Endothelial cell of umbilical vein (primary cell): ENCODE measurements at regions not wholly inside any gene's neighbourhood (a gene's known extent, or its start where the extent isn't known, plus 50 kb on each side); places are given as distances from the start of the nearest gene placed in this dataset.

ENCODE experiments used
- BruUV-seq: library from RNA; stranded (reverse); fragments of 400-500 nt; replicated peaks from 2 replicates; lab custom pipeline; 2021; lab: Mats Ljungman, UMichigan
- CTCF ChIA-PET: fragments of 300-600, 350-600 bp; sonication (Branson Sonifier 250); formaldehyde crosslinking; loops from one replicate; lab custom pipeline; 2021; ENCODE audit warnings: antibody characterized with exemption, inconsistent platforms; lab: Charles Lee
- POLR2A ChIA-PET: fragments of 300-600, 350-600 bp; sonication (Branson Sonifier 250); formaldehyde crosslinking; loops from one replicate; lab custom pipeline; 2021; ENCODE audit warnings: antibody characterized with exemption, inconsistent platforms; lab: Charles Lee
- DNase-seq: peaks from one replicate; pipeline ENCODE4 v3.0.0-alpha.2; 2011; ENCODE audit warnings: low read depth, low spot score
- FAIRE-seq: peaks from 2 replicates; lab custom pipeline; 2011; peaks lifted over from hg19 to GRCh38; lab: Jason Lieb, UNC
- H2AFZ ChIP-seq: 2 replicates; pipeline ENCODE4 v1.6.0; 2012; ENCODE audit warnings: low read depth, low read length, control low read depth, inconsistent platforms
- H3K27ac ChIP-seq: 2 replicates; pipeline ENCODE4 v1.5.1; 2011; ENCODE audit warnings: low read depth, mild to moderate bottlenecking, control low read depth, low read length, moderate library complexity; ENCODE audit not compliant: insufficient read depth
- H3K27me3 ChIP-seq, 2 experiments: 2 replicates each; pipeline versions ENCODE4 v1.6.0 to v1.6.1; 2011; ENCODE audit warnings: low read length in 2 of 2, mixed read lengths in 1 of 2; ENCODE audit not compliant: control insufficient read depth in 2 of 2, insufficient read depth in 2 of 2
- H3K36me3 ChIP-seq, 2 experiments: 2 replicates in 1 of 2; 3 replicates in 1 of 2; pipeline ENCODE4 v1.5.1; 2011; ENCODE audit warnings: low read length in 2 of 2, mild to moderate bottlenecking in 1 of 2, moderate library complexity in 1 of 2; ENCODE audit not compliant: control insufficient read depth in 2 of 2, insufficient read depth in 2 of 2; ENCODE audit errors: extremely low read depth in 1 of 2
- H3K4me1 ChIP-seq: 3 replicates; pipeline ENCODE4 v1.5.1; 2011; ENCODE audit warnings: mild to moderate bottlenecking, low read length; ENCODE audit not compliant: control insufficient read depth, insufficient read depth; ENCODE audit errors: extremely low read depth
- H3K4me2 ChIP-seq: 2 replicates; pipeline ENCODE4 v1.6.1; 2011; ENCODE audit warnings: low read length, control low read depth, mixed read lengths; ENCODE audit not compliant: insufficient read depth
- H3K4me3 ChIP-seq, 3 experiments: fragments of 200-600 bp in 1 of 3; sonication (generic), shearing (Covaris generic) in 1 of 3; replicated peaks in 1 of 3; 2 replicates each; pipeline ENCODE4 v1.5.1; 2011 to 2016; ENCODE audit warnings: control low read depth in 3 of 3, low read length in 3 of 3, mild to moderate bottlenecking in 2 of 3, inconsistent platforms in 1 of 3, low read depth in 1 of 3, moderate library complexity in 1 of 3; ENCODE audit not compliant: insufficient read depth in 1 of 3
- H3K79me2 ChIP-seq: 2 replicates; pipeline ENCODE4 v1.6.0; 2012; ENCODE audit warnings: low read length, inconsistent platforms; ENCODE audit not compliant: control insufficient read depth, insufficient read depth
- H3K9ac ChIP-seq: replicated peaks from 2 replicates; pipeline ENCODE3; 2011; ENCODE audit warnings: low read length, control low read depth; ENCODE audit not compliant: insufficient read depth; ENCODE audit errors: extremely low read depth
- H3K9me1 ChIP-seq: replicated peaks from 3 replicates; pipeline ENCODE4 v1.6.0; 2011; ENCODE audit warnings: mild to moderate bottlenecking, low read length; ENCODE audit not compliant: control insufficient read depth, insufficient read depth; ENCODE audit errors: extremely low read depth
- H3K9me3 ChIP-seq: replicated peaks from 2 replicates; pipeline ENCODE4 v1.5.1; 2012; ENCODE audit warnings: low read length, inconsistent platforms; ENCODE audit not compliant: control insufficient read depth, insufficient read depth
- H4K20me1 ChIP-seq: replicated peaks from 2 replicates; pipeline ENCODE3; 2011; ENCODE audit warnings: mild to moderate bottlenecking, low read length; ENCODE audit not compliant: control insufficient read depth, insufficient read depth; ENCODE audit errors: extremely low read depth
- CTCF ChIP-seq, 2 donors: IDR thresholded peaks; 1 replicate in 1 of 2; 2 replicates in 1 of 2; pipeline ENCODE4 v1.5.1; 2011; ENCODE audit warnings: low read length in 2 of 2, mild to moderate bottlenecking in 2 of 2, moderate library complexity in 2 of 2, control low read depth in 1 of 2, inconsistent platforms in 1 of 2, low read depth in 1 of 2; ENCODE audit not compliant: insufficient read depth in 1 of 2; ENCODE audit errors: extremely low read depth in 1 of 2
- EZH2 ChIP-seq: IDR thresholded peaks from 2 replicates; pipeline ENCODE4 v1.6.1; 2012; ENCODE audit warnings: borderline replicate concordance, low read depth, mild to moderate bottlenecking, moderate library complexity, low read length, inconsistent platforms; ENCODE audit not compliant: severe bottlenecking
- FOS ChIP-seq: IDR thresholded peaks from 2 replicates; pipeline ENCODE4 v1.6.1; 2011; ENCODE audit warnings: mild to moderate bottlenecking, low read length, moderate library complexity, borderline replicate concordance; ENCODE audit not compliant: insufficient read depth
- GATA2 ChIP-seq: IDR thresholded peaks from 2 replicates; pipeline ENCODE4 v1.7.0; 2011; ENCODE audit warnings: low read depth, mild to moderate bottlenecking, moderate library complexity, mixed read lengths, low read length; ENCODE audit not compliant: insufficient read length, insufficient read depth
- JUN ChIP-seq: IDR thresholded peaks from 2 replicates; pipeline ENCODE4 v1.6.1; 2011; ENCODE audit warnings: borderline replicate concordance, low read depth; ENCODE audit not compliant: insufficient read length, insufficient read depth
- MAX ChIP-seq: IDR thresholded peaks from 2 replicates; pipeline ENCODE4 v1.6.1; 2011; ENCODE audit not compliant: insufficient read depth, insufficient read length
- MYC ChIP-seq: IDR thresholded peaks from one replicate; pipeline ENCODE4 v1.6.1; 2011; ENCODE audit warnings: mild to moderate bottlenecking, low read depth, low read length
- POLR2A ChIP-seq: IDR thresholded peaks from 2 replicates; pipeline ENCODE4 v1.6.1; 2012; ENCODE audit warnings: low read depth, mild to moderate bottlenecking, control low read depth, low read length
- POLR2AphosphoS5 ChIP-seq: IDR thresholded peaks from 2 replicates; pipeline ENCODE4 v1.6.1; 2012; ENCODE audit warnings: low read depth, mild to moderate bottlenecking, control low read depth, low read length, moderate library complexity; ENCODE audit not compliant: insufficient read depth
- dilution Hi-C: fragments of 300-500 bp; cut with MboI; formaldehyde crosslinking; loops from one replicate; pipeline ENCODE4 v1.15.0; 2019; ENCODE audit warnings: low sequenced_read_pairs; ENCODE audit not compliant: extremely low pct_ligation_motif_present
- intact Hi-C: fragments of 100-400 bp; cut with micrococcal nuclease; formaldehyde crosslinking; loops from one replicate; pipeline ENCODE4 v1.10.0; 2022

- Histone ChIP-seq H3K9me1 (no peaks in the 10 kb centered on the region), H3K9ac (no peak overlapping the region), H3K4me3 (no peak overlapping the region), H3K27ac (no peak overlapping the region), H3K36me3 (no peaks in the 10 kb centered on the region), H2AFZ (no peak overlapping the region), H3K4me2 (no peak overlapping the region), H3K9me3 (no peaks in the 10 kb centered on the region), H3K27me3 (no peaks in the 10 kb centered on the region), H4K20me1 (no peaks in the 10 kb centered on the region), H3K4me1 (no peaks in the 10 kb centered on the region), H3K79me2 (no peaks in the 10 kb centered on the region)
- no peak for TF ChIP-seq FOS
- no peak for TF ChIP-seq JUN
- no peak for TF ChIP-seq POLR2A
- TF ChIP-seq MYC, result no peak
- no peak for TF ChIP-seq MAX
- TF ChIP-seq CTCF (IDR thresholded peaks at IDR 0.05; ENCODE audit: extremely low read depth in 1 of 2, insufficient read depth in 1 of 2, low read depth in 1 of 2, low read length in 2 of 2), result no peak
- no peak for TF ChIP-seq POLR2AphosphoS5
- no peak for TF ChIP-seq EZH2
- no peak for TF ChIP-seq GATA2
- FAIRE-seq (no peak), DNase-seq (no peak)
- no TSS peak for BruUV-seq
- ChIA-PET POLR2A (no interaction called here), CTCF (no interaction called here)
- dilution Hi-C loops, result no loop called here
- intact Hi-C loops, result no loop called here
Observed at GRCh38 chr17:15027853-15028252, 237.3 kb downstream of the PMP22 start.
